ENCODE measurements at regions not wholly inside any gene's neighbourhood (a gene's known extent, or its start where the extent isn't known, plus 50 kb on each side); places are given as distances from the start of the nearest gene placed in this dataset.

DNA sequence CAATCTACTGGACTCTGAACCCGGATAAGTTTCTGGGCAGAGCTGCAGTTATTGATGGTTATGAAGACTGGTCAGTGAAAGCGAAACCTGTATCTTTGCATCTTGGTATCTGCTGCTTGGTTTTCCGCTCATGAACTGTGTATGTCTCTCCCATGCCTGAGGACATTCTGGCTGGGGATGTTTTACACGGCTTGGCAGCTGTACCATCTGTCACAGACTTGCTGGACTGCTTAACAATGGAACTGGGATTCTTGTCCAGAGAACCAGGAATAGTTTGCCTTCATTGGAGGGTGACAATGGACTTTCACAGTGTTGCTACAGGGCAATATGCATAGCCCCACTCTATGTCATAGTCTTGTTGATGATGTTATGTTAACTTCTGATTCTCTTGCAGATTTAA lies 119.9 kb upstream of the TMEM106B start (continued):
- TF ChIP-seq, protein P1, sequence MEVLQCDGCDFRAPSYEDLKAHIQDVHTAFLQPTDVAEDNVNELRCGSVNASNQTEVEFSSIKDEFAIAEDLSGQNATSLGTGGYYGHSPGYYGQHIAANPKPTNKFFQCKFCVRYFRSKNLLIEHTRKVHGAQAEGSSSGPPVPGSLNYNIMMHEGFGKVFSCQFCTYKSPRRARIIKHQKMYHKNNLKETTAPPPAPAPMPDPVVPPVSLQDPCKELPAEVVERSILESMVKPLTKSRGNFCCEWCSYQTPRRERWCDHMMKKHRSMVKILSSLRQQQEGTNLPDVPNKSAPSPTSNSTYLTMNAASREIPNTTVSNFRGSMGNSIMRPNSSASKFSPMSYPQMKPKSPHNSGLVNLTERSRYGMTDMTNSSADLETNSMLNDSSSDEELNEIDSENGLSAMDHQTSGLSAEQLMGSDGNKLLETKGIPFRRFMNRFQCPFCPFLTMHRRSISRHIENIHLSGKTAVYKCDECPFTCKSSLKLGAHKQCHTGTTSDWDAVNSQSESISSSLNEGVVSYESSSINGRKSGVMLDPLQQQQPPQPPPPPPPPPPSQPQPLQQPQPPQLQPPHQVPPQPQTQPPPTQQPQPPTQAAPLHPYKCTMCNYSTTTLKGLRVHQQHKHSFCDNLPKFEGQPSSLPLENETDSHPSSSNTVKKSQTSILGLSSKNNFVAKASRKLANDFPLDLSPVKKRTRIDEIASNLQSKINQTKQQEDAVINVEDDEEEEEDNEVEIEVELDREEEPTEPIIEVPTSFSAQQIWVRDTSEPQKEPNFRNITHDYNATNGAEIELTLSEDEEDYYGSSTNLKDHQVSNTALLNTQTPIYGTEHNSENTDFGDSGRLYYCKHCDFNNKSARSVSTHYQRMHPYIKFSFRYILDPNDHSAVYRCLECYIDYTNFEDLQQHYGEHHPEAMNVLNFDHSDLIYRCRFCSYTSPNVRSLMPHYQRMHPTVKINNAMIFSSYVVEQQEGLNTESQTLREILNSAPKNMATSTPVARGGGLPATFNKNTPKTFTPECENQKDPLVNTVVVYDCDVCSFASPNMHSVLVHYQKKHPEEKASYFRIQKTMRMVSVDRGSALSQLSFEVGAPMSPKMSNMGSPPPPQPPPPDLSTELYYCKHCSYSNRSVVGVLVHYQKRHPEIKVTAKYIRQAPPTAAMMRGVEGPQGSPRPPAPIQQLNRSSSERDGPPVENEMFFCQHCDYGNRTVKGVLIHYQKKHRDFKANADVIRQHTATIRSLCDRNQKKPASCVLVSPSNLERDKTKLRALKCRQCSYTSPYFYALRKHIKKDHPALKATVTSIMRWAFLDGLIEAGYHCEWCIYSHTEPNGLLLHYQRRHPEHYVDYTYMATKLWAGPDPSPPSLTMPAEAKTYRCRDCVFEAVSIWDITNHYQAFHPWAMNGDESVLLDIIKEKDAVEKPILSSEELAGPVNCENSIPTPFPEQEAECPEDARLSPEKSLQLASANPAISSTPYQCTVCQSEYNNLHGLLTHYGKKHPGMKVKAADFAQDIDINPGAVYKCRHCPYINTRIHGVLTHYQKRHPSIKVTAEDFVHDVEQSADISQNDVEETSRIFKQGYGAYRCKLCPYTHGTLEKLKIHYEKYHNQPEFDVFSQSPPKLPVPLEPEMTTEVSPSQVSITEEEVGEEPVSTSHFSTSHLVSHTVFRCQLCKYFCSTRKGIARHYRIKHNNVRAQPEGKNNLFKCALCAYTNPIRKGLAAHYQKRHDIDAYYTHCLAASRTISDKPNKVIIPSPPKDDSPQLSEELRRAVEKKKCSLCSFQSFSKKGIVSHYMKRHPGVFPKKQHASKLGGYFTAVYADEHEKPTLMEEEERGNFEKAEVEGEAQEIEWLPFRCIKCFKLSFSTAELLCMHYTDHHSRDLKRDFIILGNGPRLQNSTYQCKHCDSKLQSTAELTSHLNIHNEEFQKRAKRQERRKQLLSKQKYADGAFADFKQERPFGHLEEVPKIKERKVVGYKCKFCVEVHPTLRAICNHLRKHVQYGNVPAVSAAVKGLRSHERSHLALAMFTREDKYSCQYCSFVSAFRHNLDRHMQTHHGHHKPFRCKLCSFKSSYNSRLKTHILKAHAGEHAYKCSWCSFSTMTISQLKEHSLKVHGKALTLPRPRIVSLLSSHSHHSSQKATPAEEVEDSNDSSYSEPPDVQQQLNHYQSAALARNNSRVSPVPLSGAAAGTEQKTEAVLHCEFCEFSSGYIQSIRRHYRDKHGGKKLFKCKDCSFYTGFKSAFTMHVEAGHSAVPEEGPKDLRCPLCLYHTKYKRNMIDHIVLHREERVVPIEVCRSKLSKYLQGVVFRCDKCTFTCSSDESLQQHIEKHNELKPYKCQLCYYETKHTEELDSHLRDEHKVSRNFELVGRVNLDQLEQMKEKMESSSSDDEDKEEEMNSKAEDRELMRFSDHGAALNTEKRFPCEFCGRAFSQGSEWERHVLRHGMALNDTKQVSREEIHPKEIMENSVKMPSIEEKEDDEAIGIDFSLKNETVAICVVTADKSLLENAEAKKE (CRISPR knock-in tag; IDR thresholded peaks at IDR 0.05) = no peak
- TF ChIP-seq, protein P2, sequence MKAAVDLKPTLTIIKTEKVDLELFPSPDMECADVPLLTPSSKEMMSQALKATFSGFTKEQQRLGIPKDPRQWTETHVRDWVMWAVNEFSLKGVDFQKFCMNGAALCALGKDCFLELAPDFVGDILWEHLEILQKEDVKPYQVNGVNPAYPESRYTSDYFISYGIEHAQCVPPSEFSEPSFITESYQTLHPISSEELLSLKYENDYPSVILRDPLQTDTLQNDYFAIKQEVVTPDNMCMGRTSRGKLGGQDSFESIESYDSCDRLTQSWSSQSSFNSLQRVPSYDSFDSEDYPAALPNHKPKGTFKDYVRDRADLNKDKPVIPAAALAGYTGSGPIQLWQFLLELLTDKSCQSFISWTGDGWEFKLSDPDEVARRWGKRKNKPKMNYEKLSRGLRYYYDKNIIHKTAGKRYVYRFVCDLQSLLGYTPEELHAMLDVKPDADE (IDR thresholded peaks at IDR 0.05) = no peak
- TF ChIP-seq CREB1 (CRISPR knock-in tag; IDR thresholded peaks at IDR 0.05; ENCODE audit: low read depth) (no peak), JUNB (IDR thresholded peaks at IDR 0.05; ENCODE audit: unreplicated experiment) (no peak), ZNF331 (CRISPR knock-in tag; IDR thresholded peaks at IDR 0.05; ENCODE audit: low read depth) (no peak), POLR2AphosphoS5 (IDR thresholded peaks at IDR 0.05; ENCODE audit: low read depth) (no peak), NANOG (IDR thresholded peaks at IDR 0.05; ENCODE audit: borderline replicate concordance) (no peak)

DNA sequence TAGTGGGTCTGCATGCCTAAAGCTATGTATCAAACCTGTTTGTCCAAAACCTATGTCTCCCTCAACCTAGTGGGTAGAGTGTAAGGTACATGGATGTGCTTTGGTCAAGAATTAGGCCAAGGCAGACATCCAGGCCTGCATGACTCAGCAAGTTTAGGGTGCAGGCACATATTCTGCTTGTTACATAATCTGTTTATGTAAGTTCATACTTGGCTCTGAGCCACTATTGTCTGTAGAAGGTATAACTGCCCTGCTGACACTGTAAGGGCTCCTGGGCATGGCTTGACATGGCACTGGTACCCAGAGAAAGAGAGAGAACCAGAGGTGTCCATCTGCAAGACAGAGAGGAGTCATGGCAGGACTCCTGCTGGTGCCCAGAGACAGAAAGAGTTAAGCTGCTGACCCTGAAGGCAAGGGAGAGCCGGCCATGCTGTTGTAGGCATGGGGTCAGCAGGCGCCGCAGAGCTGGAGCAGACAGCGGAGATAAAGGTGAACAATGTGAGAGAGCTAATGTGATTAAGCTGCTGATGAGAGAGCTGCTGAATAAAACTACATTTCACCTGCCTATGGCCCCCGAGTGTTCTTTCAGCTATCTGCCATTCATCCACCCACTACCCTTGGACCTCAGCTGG lies 118.5 kb upstream of the TMEM106B start:
- Histone ChIP-seq H2AFZ (no peak overlapping the region), H3K9me2 (ENCODE audit: insufficient read depth) (no peaks in the 10 kb centered on the region), H3F3A (replicated peaks; ENCODE audit: low read depth) (no peaks in the 10 kb centered on the region), H4K20me1 (replicated peaks; ENCODE audit: insufficient read depth) (no peaks in the 10 kb centered on the region), H3K79me2 (replicated peaks; ENCODE audit: insufficient read depth) (no peaks in the 10 kb centered on the region), H3K27me3 (ENCODE audit: insufficient read depth) (no peaks in the 10 kb centered on the region), H3K4me2 (no peak overlapping the region), H3K27ac (ENCODE audit: low read depth) (no peak overlapping the region), H3K36me3 (ENCODE audit: insufficient read depth) (no peaks in the 10 kb centered on the region), H3K4me1 (ENCODE audit: insufficient read depth) (peaks cover 15% of the 10 kb centered on the region), H3K4me3 (no peak overlapping the region)
- Mint-ChIP-seq H3K27me3 (ENCODE audit: insufficient read depth, low read depth, poor library complexity) (peaks cover 4% of the 10 kb centered on the region), H3K36me3 (ENCODE audit: low read depth) (no peaks in the 10 kb centered on the region), H3K4me1 (peaks cover 44% of the 10 kb centered on the region), H3K27ac (no peak overlapping the region), H3K4me3 (no peak overlapping the region), H3K9me3 (no peaks in the 10 kb centered on the region)
- no peak for TF ChIP-seq CREB1 (CRISPR knock-in tag; IDR thresholded peaks at IDR 0.05; ENCODE audit: low read depth)
- TF ChIP-seq, protein P2 (IDR thresholded peaks at IDR 0.05) = no peak
- TF ChIP-seq EZH2 (IDR thresholded peaks at IDR 0.05; ENCODE audit: low read depth, unreplicated experiment) = no peak
- TF ChIP-seq, protein P3, sequence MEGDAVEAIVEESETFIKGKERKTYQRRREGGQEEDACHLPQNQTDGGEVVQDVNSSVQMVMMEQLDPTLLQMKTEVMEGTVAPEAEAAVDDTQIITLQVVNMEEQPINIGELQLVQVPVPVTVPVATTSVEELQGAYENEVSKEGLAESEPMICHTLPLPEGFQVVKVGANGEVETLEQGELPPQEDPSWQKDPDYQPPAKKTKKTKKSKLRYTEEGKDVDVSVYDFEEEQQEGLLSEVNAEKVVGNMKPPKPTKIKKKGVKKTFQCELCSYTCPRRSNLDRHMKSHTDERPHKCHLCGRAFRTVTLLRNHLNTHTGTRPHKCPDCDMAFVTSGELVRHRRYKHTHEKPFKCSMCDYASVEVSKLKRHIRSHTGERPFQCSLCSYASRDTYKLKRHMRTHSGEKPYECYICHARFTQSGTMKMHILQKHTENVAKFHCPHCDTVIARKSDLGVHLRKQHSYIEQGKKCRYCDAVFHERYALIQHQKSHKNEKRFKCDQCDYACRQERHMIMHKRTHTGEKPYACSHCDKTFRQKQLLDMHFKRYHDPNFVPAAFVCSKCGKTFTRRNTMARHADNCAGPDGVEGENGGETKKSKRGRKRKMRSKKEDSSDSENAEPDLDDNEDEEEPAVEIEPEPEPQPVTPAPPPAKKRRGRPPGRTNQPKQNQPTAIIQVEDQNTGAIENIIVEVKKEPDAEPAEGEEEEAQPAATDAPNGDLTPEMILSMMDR (conservative IDR thresholded peaks at IDR 0.05; ENCODE audit: low read depth in 2 of 2) = no peak
- no peak for TF ChIP-seq POLR2AphosphoS5 (IDR thresholded peaks at IDR 0.05; ENCODE audit: low read depth)
- TF ChIP-seq JUNB (IDR thresholded peaks at IDR 0.05; ENCODE audit: unreplicated experiment) = no peak
- DNase-seq (ENCODE audit: low spot score) (no peak), ATAC-seq (no peak)
